CD14-positive monocyte (primary cell): ENCODE measurements at regions not wholly inside any gene's neighbourhood (a gene's known extent, or its start where the extent isn't known, plus 50 kb on each side); places are given as distances from the start of the nearest gene placed in this dataset.

ENCODE experiments used
- DNase-seq, 3 donors: peaks; one replicate each; pipeline ENCODE4 v3.0.0-alpha.2; 2011 to 2022
- H2AFZ ChIP-seq: 2 replicates; pipeline ENCODE4 v1.6.0; 2012; ENCODE audit warnings: mild to moderate bottlenecking, low read depth, low read length, inconsistent platforms; ENCODE audit not compliant: insufficient read depth, poor library complexity, severe bottlenecking
- H3K27ac ChIP-seq, 2 donors: 1 replicate in 1 of 2; 2 replicates in 1 of 2; pipeline ENCODE4 v1.5.1; 2012 to 2013; ENCODE audit warnings: low read length in 2 of 2, control low read depth in 1 of 2, inconsistent platforms in 1 of 2, low read depth in 1 of 2, mild to moderate bottlenecking in 1 of 2
- H3K27me3 ChIP-seq, 2 donors: one replicate each; pipeline versions ENCODE4 v1.6.0 to v1.6.1; 2011 to 2013; ENCODE audit warnings: low read length in 2 of 2; ENCODE audit not compliant: control insufficient read depth in 2 of 2, insufficient read depth in 2 of 2
- H3K36me3 ChIP-seq, 2 donors: replicated peaks in 1 of 2; 1 replicate in 1 of 2; 2 replicates in 1 of 2; pipeline versions ENCODE4 v1.5.1 to v1.6.1; 2012 to 2013; ENCODE audit warnings: low read length in 2 of 2, control low read depth in 1 of 2, inconsistent platforms in 1 of 2, mild to moderate bottlenecking in 1 of 2; ENCODE audit not compliant: insufficient read depth in 2 of 2, control insufficient read depth in 1 of 2
- H3K4me1 ChIP-seq, 2 donors: 1 replicate in 1 of 2; 2 replicates in 1 of 2; pipeline versions ENCODE4 v1.5.1 to v1.6.1; 2012 to 2013; ENCODE audit warnings: low read length in 2 of 2, control low read depth in 1 of 2, inconsistent platforms in 1 of 2, mild to moderate bottlenecking in 1 of 2, moderate library complexity in 1 of 2; ENCODE audit not compliant: insufficient read depth in 2 of 2, control insufficient read depth in 1 of 2
- H3K4me2 ChIP-seq: replicated peaks from 2 replicates; pipeline ENCODE3; 2012; ENCODE audit warnings: low read length, moderate library complexity, mild to moderate bottlenecking; ENCODE audit not compliant: poor library complexity, severe bottlenecking; ENCODE audit errors: extremely low read depth
- H3K4me3 ChIP-seq, 3 experiments: fragments of 200-600 bp in 1 of 3; sonication (generic) in 1 of 3; replicated peaks in 1 of 3; 1 replicate in 2 of 3; 2 replicates in 1 of 3; pipeline ENCODE4 v1.5.1; 2011 to 2013; ENCODE audit warnings: low read length in 3 of 3, mild to moderate bottlenecking in 3 of 3, control low read depth in 2 of 3, low read depth in 2 of 3, inconsistent platforms in 1 of 3, moderate library complexity in 1 of 3
- H3K79me2 ChIP-seq: 2 replicates; pipeline ENCODE4 v1.6.0; 2012; ENCODE audit warnings: mild to moderate bottlenecking, control low read depth, inconsistent platforms, low read length, moderate library complexity; ENCODE audit not compliant: insufficient read depth
- H3K9ac ChIP-seq: 2 replicates; pipeline ENCODE4 v1.6.0; 2017; ENCODE audit warnings: low read length, mild to moderate bottlenecking; ENCODE audit not compliant: insufficient read depth, poor library complexity, severe bottlenecking
- H3K9me3 ChIP-seq, 2 donors: replicated peaks in 1 of 2; 1 replicate in 1 of 2; 2 replicates in 1 of 2; pipeline versions ENCODE4 v1.5.1 to v1.6.1; 2012 to 2013; ENCODE audit warnings: low read length in 2 of 2, control low read depth in 1 of 2; ENCODE audit not compliant: control insufficient read depth in 1 of 2, insufficient read depth in 1 of 2
- H4K20me1 ChIP-seq: 2 replicates; pipeline ENCODE4 v1.6.0; 2012; ENCODE audit warnings: mild to moderate bottlenecking, low read length, control low read depth, moderate library complexity; ENCODE audit not compliant: insufficient read depth
- H3K27ac Mint-ChIP-seq, 7 donors: one replicate each; pipeline ENCODE4 v1.8.0; 2020; ENCODE audit warnings: mild to moderate bottlenecking in 7 of 7, mixed read lengths in 7 of 7, moderate library complexity in 6 of 7, inconsistent platforms in 2 of 7
- H3K27me3 Mint-ChIP-seq, 3 donors: one replicate each; pipeline ENCODE4 v1.8.0; 2021 to 2022; ENCODE audit warnings: low read depth in 3 of 3, mild to moderate bottlenecking in 3 of 3, mixed read lengths in 3 of 3, moderate library complexity in 3 of 3, inconsistent platforms in 1 of 3
- H3K36me3 Mint-ChIP-seq, 2 donors: one replicate each; pipeline ENCODE4 v1.8.0; 2020; ENCODE audit warnings: mixed read lengths in 2 of 2, inconsistent platforms in 1 of 2, mild to moderate bottlenecking in 1 of 2
- H3K4me1 Mint-ChIP-seq: one replicate; pipeline ENCODE4 v1.8.0; 2020; ENCODE audit warnings: mild to moderate bottlenecking, mixed read lengths
- H3K4me3 Mint-ChIP-seq, 2 donors: one replicate each; pipeline ENCODE4 v1.8.0; 2020; ENCODE audit warnings: mild to moderate bottlenecking in 2 of 2, mixed read lengths in 2 of 2, moderate library complexity in 1 of 2
- H3K9me3 Mint-ChIP-seq, 7 donors: one replicate each; pipeline ENCODE4 v1.8.0; 2020 to 2022; ENCODE audit warnings: mixed read lengths in 7 of 7, mild to moderate bottlenecking in 6 of 7, moderate library complexity in 6 of 7, inconsistent platforms in 2 of 7
- WGBS: methylation state at CpG from one replicate; pipeline ENCODE4 v1.1.5; 2013; ENCODE audit warnings: missing lambda C conversion rate; ENCODE audit not compliant: insufficient coverage; 5-methylcytosine and 5-hydroxymethylcytosine counted together
- intact Hi-C, 2 donors: fragments of 100-400 bp; cut with micrococcal nuclease; formaldehyde crosslinking; loops; one replicate each; pipeline versions ENCODE4 v1.15.0 to v1.15.1; 2023
- TF ChIP-seq, protein P1 (sequence below): fragments of 200-600 bp; IDR thresholded peaks from one replicate; pipeline ENCODE4 v1.8.0; 2022; ENCODE audit warnings: antibody characterized with exemption, mild to moderate bottlenecking

DNA sequence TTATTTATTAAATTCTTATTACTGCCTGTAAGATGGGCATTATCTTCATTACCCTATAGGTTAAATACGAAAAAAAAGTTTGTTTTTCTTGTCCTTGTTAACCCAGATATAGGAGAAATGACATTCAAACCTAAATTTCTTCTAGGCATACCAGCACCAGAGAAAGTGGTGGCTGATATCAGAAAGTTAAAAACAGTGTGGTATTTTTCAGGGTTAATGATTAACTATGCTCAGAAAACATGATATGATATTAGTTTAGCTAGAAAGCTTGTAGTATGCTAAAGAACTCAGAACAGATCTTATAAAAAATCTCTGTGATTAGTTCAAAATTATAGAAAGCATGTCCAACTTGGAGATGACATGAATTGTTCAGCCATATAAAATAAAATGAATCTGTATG, 630.5 kb upstream of the EPHA6 start:
- Histone ChIP-seq H3K27ac (no peak overlapping the region), H3K36me3 (no peaks in the 10 kb centered on the region), H3K4me1 (no peaks in the 10 kb centered on the region), H3K9me3 (no peaks in the 10 kb centered on the region), H3K79me2 (no peaks in the 10 kb centered on the region), H3K4me3 (no peak overlapping the region), H2AFZ (no peak overlapping the region), H3K9ac (no peak overlapping the region), H4K20me1 (no peaks in the 10 kb centered on the region), H3K4me2 (no peak overlapping the region), H3K27me3 (no peaks in the 10 kb centered on the region)
- Mint-ChIP-seq H3K4me1 (no peaks in the 10 kb centered on the region), H3K9me3 (peaks cover 0 to 4% (median 0%) of the 10 kb centered on the region in 7 donors), H3K27ac (no peak overlapping the region), H3K4me3 (no peak overlapping the region), H3K36me3 (no peaks in the 10 kb centered on the region), H3K27me3 (no peaks in the 10 kb centered on the region)
- TF ChIP-seq, protein P1, sequence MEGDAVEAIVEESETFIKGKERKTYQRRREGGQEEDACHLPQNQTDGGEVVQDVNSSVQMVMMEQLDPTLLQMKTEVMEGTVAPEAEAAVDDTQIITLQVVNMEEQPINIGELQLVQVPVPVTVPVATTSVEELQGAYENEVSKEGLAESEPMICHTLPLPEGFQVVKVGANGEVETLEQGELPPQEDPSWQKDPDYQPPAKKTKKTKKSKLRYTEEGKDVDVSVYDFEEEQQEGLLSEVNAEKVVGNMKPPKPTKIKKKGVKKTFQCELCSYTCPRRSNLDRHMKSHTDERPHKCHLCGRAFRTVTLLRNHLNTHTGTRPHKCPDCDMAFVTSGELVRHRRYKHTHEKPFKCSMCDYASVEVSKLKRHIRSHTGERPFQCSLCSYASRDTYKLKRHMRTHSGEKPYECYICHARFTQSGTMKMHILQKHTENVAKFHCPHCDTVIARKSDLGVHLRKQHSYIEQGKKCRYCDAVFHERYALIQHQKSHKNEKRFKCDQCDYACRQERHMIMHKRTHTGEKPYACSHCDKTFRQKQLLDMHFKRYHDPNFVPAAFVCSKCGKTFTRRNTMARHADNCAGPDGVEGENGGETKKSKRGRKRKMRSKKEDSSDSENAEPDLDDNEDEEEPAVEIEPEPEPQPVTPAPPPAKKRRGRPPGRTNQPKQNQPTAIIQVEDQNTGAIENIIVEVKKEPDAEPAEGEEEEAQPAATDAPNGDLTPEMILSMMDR: no peak
- intact Hi-C loops: no loop called here
- no peak for DNase-seq
- WGBS: no CpG with 5 or more reads among the region's 1 CpG

DNA sequence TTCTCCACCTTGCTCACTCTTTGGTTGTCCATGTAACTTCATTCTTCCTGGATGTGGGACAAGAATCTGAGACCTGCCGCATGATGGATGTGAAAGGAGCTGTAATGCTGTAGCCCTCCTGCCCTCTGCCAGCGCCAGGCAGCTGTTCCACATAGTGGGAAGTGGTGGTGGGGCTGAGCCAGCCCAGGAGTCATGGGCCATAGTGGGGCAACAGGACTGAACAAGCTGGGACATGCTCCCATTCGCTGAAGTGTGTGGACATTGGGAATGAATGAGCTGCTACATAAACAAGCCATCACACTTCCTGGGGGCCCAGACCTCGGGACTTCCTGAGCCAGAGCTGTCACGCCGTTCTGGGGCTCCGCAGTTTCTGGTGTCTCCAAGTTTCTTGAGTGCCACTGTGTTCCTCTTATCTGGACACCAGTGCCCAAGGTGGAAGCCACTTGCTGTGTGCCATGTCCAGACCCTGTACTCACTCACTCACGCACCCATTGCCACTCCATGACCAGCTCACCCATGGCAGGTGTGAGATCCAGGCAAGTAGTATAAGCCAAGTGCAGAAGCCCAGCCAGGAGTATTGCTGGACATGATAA, 624.3 kb upstream of the EPHA6 start:
- 87% methylated on average over 6 of the region's 8 CpGs for WGBS
- Histone ChIP-seq H3K36me3 (no peaks in the 10 kb centered on the region), H4K20me1 (no peaks in the 10 kb centered on the region), H3K4me2 (no peak overlapping the region), H3K27me3 (no peaks in the 10 kb centered on the region), H3K4me1 (no peaks in the 10 kb centered on the region), H2AFZ (no peak overlapping the region), H3K27ac (no peak overlapping the region), H3K4me3 (no peak overlapping the region), H3K9ac (no peak overlapping the region), H3K79me2 (no peaks in the 10 kb centered on the region), H3K9me3 (peaks cover 5 to 10% of the 10 kb centered on the region in 2 donors)
- TF ChIP-seq, protein P1: no peak
- H3K27ac Mint-ChIP-seq: no peak overlapping the region
- peaks cover 0 to 2% (median 0%) of the 10 kb centered on the region in 7 donors for H3K9me3 Mint-ChIP-seq
- no peak overlapping the region for H3K4me3 Mint-ChIP-seq
- no peaks in the 10 kb centered on the region for H3K36me3 Mint-ChIP-seq
- intact Hi-C loops: no loop called here
- H3K4me1 Mint-ChIP-seq: no peaks in the 10 kb centered on the region
- no peak for DNase-seq
- H3K27me3 Mint-ChIP-seq: no peaks in the 10 kb centered on the region
